ENCODE measurements at regions not wholly inside any gene's neighbourhood (a gene's known extent, or its start where the extent isn't known, plus 50 kb on each side); places are given as distances from the start of the nearest gene placed in this dataset.
"Not testable (repeated sequence)": the region's sequence is repeated elsewhere in the genome, so short reads cannot be mapped to it uniquely, and the experiment has no call there.

- DNase-seq, result no peak
These were observed 69.5 kb upstream of the KCNAB1 start for GRCh38 chr3:156050918-156051317.

GRCh38 chr3:156051651-156052050, 68.7 kb upstream of the KCNAB1 start:
- no peak for DNase-seq

GRCh38 chr3:156052115-156052514, 68.3 kb upstream of the KCNAB1 start:
- no peak for DNase-seq

- DNase-seq, result no peak
These were observed 60.4 kb upstream of the KCNAB1 start for GRCh38 chr3:156059950-156060501.

GRCh38 chr3:156068151-156068550, 52.2 kb upstream of the KCNAB1 start:
- not testable (repeated sequence) for DNase-seq

GRCh38 chr3:156070028-156070427, 50.4 kb upstream of the KCNAB1 start:
- no peak for DNase-seq
